GM12878 (cell line): ENCODE measurements at regions not wholly inside any gene's neighbourhood (a gene's known extent, or its start where the extent isn't known, plus 50 kb on each side); places are given as distances from the start of the nearest gene placed in this dataset.

Source experiments
- ATAC-seq: fragments of 200-7000 bp; cut with Tn5 transposase; 3 replicates; pipeline ENCODE4 v1.9.1; 2020; ENCODE audit warnings: mild to moderate bottlenecking, moderate library complexity
- BruUV-seq: library from RNA; stranded (reverse); fragments of 400-500 nt; replicated peaks from 2 replicates; lab custom pipeline; 2021; lab: Mats Ljungman, UMichigan
- CTCF ChIA-PET: fragments of 300-600 bp; sonication (Branson Sonifier 250); formaldehyde crosslinking; extraction: SDS; loops from one replicate; lab custom pipeline; 2021; ENCODE audit warnings: inconsistent platforms; lab: Yijun Ruan, JAX
- POLR2A ChIA-PET: fragments of 350-600 bp; formaldehyde crosslinking; extraction: SDS; loops from one replicate; lab custom pipeline; 2021; ENCODE audit warnings: inconsistent platforms; lab: Charles Lee
- RAD21 ChIA-PET: fragments of 300-600 bp; sonication (Branson Sonifier 250); formaldehyde crosslinking; loops from one replicate; lab custom pipeline; 2023; ENCODE audit warnings: antibody characterized with exemption; ENCODE audit not compliant: unreplicated experiment; lab: Charles Lee
- SMC1A ChIA-PET: fragments of 300-600 bp; sonication (Branson Sonifier 250); formaldehyde crosslinking; loops from one replicate; lab custom pipeline; 2023; ENCODE audit not compliant: unreplicated experiment, uncharacterized antibody; lab: Charles Lee
- DNase-seq: peaks from one replicate; pipeline ENCODE4 v3.0.0-alpha.2; 2011; ENCODE audit warnings: low read depth, low spot score
- FAIRE-seq: peaks from 3 replicates; lab custom pipeline; 2011; peaks lifted over from hg19 to GRCh38; lab: Jason Lieb, UNC
- H2AFZ ChIP-seq: 2 replicates; pipeline ENCODE4 v1.6.0; 2011; ENCODE audit warnings: low read depth, low read length, control low read depth; ENCODE audit not compliant: control insufficient read depth
- H3K27ac ChIP-seq: 2 replicates; pipeline ENCODE4 v1.5.1; 2011; ENCODE audit warnings: control low read depth; ENCODE audit not compliant: control insufficient read depth, insufficient read depth
- H3K27me3 ChIP-seq, 2 experiments: replicated peaks in 1 of 2; 2 replicates each; pipeline versions ENCODE4 v1.6.0 to v1.6.1; 2011; ENCODE audit warnings: low read length in 1 of 2; ENCODE audit not compliant: control insufficient read depth in 2 of 2, insufficient read depth in 2 of 2
- H3K36me3 ChIP-seq, 2 experiments: 2 replicates each; pipeline ENCODE4 v1.5.1; 2011; ENCODE audit warnings: low read length in 1 of 2; ENCODE audit not compliant: control insufficient read depth in 2 of 2, insufficient read depth in 2 of 2
- H3K4me1 ChIP-seq: 2 replicates; pipeline ENCODE4 v1.6.1; 2011; ENCODE audit warnings: mild to moderate bottlenecking, low read length, moderate library complexity, mixed read lengths; ENCODE audit not compliant: control insufficient read depth, insufficient read depth
- H3K4me2 ChIP-seq: 2 replicates; pipeline ENCODE4 v1.6.0; 2011; ENCODE audit warnings: control low read depth; ENCODE audit not compliant: control insufficient read depth, insufficient read depth
- H3K4me3 ChIP-seq: fragments of 200-600 bp; sonication (generic); 2 replicates; pipeline ENCODE4 v1.5.1; 2016
- H3K79me2 ChIP-seq: 2 replicates; pipeline ENCODE4 v1.6.0; 2011; ENCODE audit warnings: low read length; ENCODE audit not compliant: control insufficient read depth, insufficient read depth
- H3K9ac ChIP-seq: 2 replicates; pipeline ENCODE4 v1.8.0; 2011; ENCODE audit warnings: low read length, control low read depth, mixed read lengths; ENCODE audit not compliant: control insufficient read depth, insufficient read depth
- H3K9me3 ChIP-seq: replicated peaks from 3 replicates; pipeline ENCODE4 v1.5.1; 2011; ENCODE audit warnings: mild to moderate bottlenecking, low read length; ENCODE audit not compliant: control insufficient read depth, insufficient read depth
- H4K20me1 ChIP-seq: 2 replicates; pipeline ENCODE4 v1.6.0; 2011; ENCODE audit not compliant: control insufficient read depth, insufficient read depth
- ASH2L ChIP-seq: fragments of 300-600, 200-600 bp; sonication (generic); IDR thresholded peaks from 2 replicates; pipeline ENCODE4 v1.6.1; 2017; ENCODE audit warnings: low read depth, mild to moderate bottlenecking, borderline replicate concordance
- BCLAF1 ChIP-seq: fragments of 450-650 bp; IDR thresholded peaks from 2 replicates; pipeline ENCODE4 v1.6.1; 2017; ENCODE audit warnings: antibody characterized with exemption, mild to moderate bottlenecking, moderate library complexity
- CREB1 ChIP-seq: IDR thresholded peaks from 2 replicates; pipeline ENCODE4 v1.6.1; 2012; ENCODE audit warnings: low read depth, mild to moderate bottlenecking, inconsistent platforms
- NFYB ChIP-seq: IDR thresholded peaks from 2 replicates; pipeline ENCODE4 v1.6.1; 2011; ENCODE audit warnings: low read depth, mild to moderate bottlenecking, low read length, improper control_type of control experiment, moderate library complexity; ENCODE audit not compliant: insufficient read depth
- NKRF ChIP-seq: fragments of 450-650 bp; conservative IDR thresholded peaks from 2 replicates; pipeline ENCODE4 v1.6.1; 2017; ENCODE audit warnings: mild to moderate bottlenecking, moderate library complexity
- PBX3 ChIP-seq: IDR thresholded peaks from 2 replicates; pipeline ENCODE4 v1.6.1; 2011; ENCODE audit warnings: mild to moderate bottlenecking, low read depth, low read length, moderate library complexity; ENCODE audit not compliant: insufficient replicate concordance
- SUPT20H ChIP-seq: IDR thresholded peaks from 2 replicates; pipeline ENCODE4 v1.6.1; 2011; ENCODE audit warnings: low read depth, mild to moderate bottlenecking, low read length, moderate library complexity, borderline replicate concordance; ENCODE audit not compliant: control insufficient read depth
- WGBS: methylation state at CpG from one replicate; pipeline ENCODE4 v1.1.6; 2016; ENCODE audit warnings: low lambda C conversion rate; ENCODE audit not compliant: insufficient replicate concordance, insufficient coverage; ENCODE audit errors: missing lambda C conversion rate; 5-methylcytosine and 5-hydroxymethylcytosine counted together
- in situ Hi-C: fragments of 300-500 bp; cut with MboI; formaldehyde crosslinking; loops from 9 replicates; pipeline ENCODE4 v1.14.3; 2018; ENCODE audit warnings: mixed read lengths
- intact Hi-C: fragments of 100-400 bp; cut with micrococcal nuclease; formaldehyde crosslinking; loops from one replicate; pipeline ENCODE4 v1.14.2; 2022; ENCODE audit not compliant: unreplicated experiment

- no peak for FAIRE-seq
Observed at GRCh38 chr12:66863276-66863675, 184.4 kb upstream of the GRIP1 start.

More at GRCh38 chr12:66863276-66863675, 184.4 kb upstream of the GRIP1 start:
- H3K36me3 ChIP-seq, result no peaks in the 10 kb centered on the region
- RAD21 ChIA-PET, result no interaction called here
- DNase-seq, result no peak
- TF ChIP-seq ASH2L (no peak), CREB1 (no peak), BCLAF1 (no peak), NFYB (no peak), PBX3 (no peak), SUPT20H (no peak), NKRF (no peak)
- H3K27me3 ChIP-seq, result no peaks in the 10 kb centered on the region
- no peak overlapping the region for H3K4me2 ChIP-seq
- SMC1A ChIA-PET, result no interaction called here
- in situ Hi-C loops, result loop anchor here (5.0 kb wide), 1 partner anchor 176 kb away; no protein-coding TSS in a partner anchor
- no peaks in the 10 kb centered on the region for H3K4me1 ChIP-seq
- POLR2A ChIA-PET, result no interaction called here
- H3K79me2 ChIP-seq, result no peaks in the 10 kb centered on the region
- no peak overlapping the region for H3K9ac ChIP-seq
- H3K9me3 ChIP-seq, result no peaks in the 10 kb centered on the region
- WGBS, result 17% methylated on average over 1 of the region's 1 CpG
- H3K4me3 ChIP-seq, result no peak overlapping the region
- no TSS peak for BruUV-seq
- CTCF ChIA-PET, result interaction anchor here (0.9 kb wide), 1 partner anchor 174 kb away, joined by 3 read pairs; no protein-coding TSS in a partner anchor
- no peak overlapping the region for H3K27ac ChIP-seq
- no peak overlapping the region for H2AFZ ChIP-seq
- ATAC-seq, result no peak
- intact Hi-C loops, result loop anchor here (10.0 kb wide), 1 partner anchor 598 kb away; no protein-coding TSS in a partner anchor
- no peaks in the 10 kb centered on the region for H4K20me1 ChIP-seq
